ENCODE measurements at regions not wholly inside any gene's neighbourhood (a gene's known extent, or its start where the extent isn't known, plus 50 kb on each side); places are given as distances from the start of the nearest gene placed in this dataset.

DNA sequence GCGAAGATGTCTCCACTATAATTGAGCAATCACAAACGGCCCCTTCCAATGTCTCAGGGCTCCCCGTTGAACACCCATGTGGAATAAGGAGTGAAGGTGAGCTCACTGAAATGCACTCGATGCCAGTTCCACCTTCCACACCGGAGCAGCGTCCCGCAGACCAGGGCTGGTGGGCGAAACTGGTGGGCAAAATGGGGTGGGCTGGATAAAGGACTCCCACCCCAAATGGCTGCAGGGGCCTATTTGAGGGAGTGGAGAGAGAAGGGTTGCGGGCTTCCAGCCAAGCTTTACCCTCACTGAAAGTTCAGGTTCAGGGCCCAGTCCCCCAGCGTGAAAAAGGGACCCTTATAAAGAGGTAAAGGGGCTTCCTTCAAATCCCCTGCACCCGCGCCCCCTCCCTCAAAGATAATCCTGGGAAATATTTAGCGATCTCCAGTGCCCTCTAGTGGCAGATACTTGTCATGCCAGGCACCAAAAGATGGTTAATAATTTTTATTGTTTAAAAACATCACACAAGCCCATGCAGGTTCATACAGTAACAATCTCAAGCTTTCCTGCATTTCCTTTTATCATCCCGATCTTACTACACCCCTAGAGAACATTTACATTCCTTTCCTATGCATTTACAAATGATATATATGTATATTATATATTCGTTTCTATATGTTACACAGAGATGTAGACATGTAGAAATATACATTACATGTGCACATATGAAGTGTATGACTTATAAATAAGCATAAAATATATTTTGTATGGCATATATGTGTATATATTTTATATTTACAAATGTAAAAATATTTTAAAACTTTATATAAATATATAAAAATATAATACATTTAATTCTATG, 58.2 kb upstream of the NKX2-2 start:
- no peaks in the 10 kb centered on the region for H3K79me2 ChIP-seq (replicated peaks; ENCODE audit: insufficient read depth)
- no peak overlapping the region for H3K27ac ChIP-seq (ENCODE audit: low read depth)
- no peaks in the 10 kb centered on the region for H3K27me3 ChIP-seq (ENCODE audit: insufficient read depth)
- TF ChIP-seq ZNF114 (CRISPR knock-in tag; IDR thresholded peaks at IDR 0.05): no peak
- TF ChIP-seq, protein P1, sequence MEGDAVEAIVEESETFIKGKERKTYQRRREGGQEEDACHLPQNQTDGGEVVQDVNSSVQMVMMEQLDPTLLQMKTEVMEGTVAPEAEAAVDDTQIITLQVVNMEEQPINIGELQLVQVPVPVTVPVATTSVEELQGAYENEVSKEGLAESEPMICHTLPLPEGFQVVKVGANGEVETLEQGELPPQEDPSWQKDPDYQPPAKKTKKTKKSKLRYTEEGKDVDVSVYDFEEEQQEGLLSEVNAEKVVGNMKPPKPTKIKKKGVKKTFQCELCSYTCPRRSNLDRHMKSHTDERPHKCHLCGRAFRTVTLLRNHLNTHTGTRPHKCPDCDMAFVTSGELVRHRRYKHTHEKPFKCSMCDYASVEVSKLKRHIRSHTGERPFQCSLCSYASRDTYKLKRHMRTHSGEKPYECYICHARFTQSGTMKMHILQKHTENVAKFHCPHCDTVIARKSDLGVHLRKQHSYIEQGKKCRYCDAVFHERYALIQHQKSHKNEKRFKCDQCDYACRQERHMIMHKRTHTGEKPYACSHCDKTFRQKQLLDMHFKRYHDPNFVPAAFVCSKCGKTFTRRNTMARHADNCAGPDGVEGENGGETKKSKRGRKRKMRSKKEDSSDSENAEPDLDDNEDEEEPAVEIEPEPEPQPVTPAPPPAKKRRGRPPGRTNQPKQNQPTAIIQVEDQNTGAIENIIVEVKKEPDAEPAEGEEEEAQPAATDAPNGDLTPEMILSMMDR (conservative IDR thresholded peaks at IDR 0.05; ENCODE audit: low read depth in 2 of 2): peak; percentile 84 to 99
- H4K20me1 ChIP-seq (replicated peaks; ENCODE audit: insufficient read depth): no peaks in the 10 kb centered on the region
- DNase-seq (ENCODE audit: low spot score) (peak; percentile 58), ATAC-seq (peak; percentile 45)
- no peaks in the 10 kb centered on the region for H3K9me3 Mint-ChIP-seq
- H3K36me3 Mint-ChIP-seq (ENCODE audit: low read depth): no peaks in the 10 kb centered on the region
- H3K4me2 ChIP-seq: peak overlapping the region; percentile 37
- no peaks in the 10 kb centered on the region for H3K36me3 ChIP-seq (ENCODE audit: insufficient read depth)
- H3K4me3 Mint-ChIP-seq: no peak overlapping the region
- peaks cover 19% of the 10 kb centered on the region for H3K9me2 ChIP-seq (ENCODE audit: insufficient read depth)
- H3K4me3 ChIP-seq: no peak overlapping the region
- peaks cover 29% of the 10 kb centered on the region for H3K4me1 Mint-ChIP-seq
- H2AFZ ChIP-seq: peak overlapping the region; percentile 83
- H3F3A ChIP-seq (replicated peaks; ENCODE audit: low read depth): peaks cover 10% of the 10 kb centered on the region; the same call in 1 of the 2 replicates
- H3K27ac Mint-ChIP-seq: no peak overlapping the region
- H3K27me3 Mint-ChIP-seq (ENCODE audit: insufficient read depth, low read depth, poor library complexity): peaks cover 4% of the 10 kb centered on the region
- peaks cover 37% of the 10 kb centered on the region for H3K4me1 ChIP-seq (ENCODE audit: insufficient read depth)

DNA sequence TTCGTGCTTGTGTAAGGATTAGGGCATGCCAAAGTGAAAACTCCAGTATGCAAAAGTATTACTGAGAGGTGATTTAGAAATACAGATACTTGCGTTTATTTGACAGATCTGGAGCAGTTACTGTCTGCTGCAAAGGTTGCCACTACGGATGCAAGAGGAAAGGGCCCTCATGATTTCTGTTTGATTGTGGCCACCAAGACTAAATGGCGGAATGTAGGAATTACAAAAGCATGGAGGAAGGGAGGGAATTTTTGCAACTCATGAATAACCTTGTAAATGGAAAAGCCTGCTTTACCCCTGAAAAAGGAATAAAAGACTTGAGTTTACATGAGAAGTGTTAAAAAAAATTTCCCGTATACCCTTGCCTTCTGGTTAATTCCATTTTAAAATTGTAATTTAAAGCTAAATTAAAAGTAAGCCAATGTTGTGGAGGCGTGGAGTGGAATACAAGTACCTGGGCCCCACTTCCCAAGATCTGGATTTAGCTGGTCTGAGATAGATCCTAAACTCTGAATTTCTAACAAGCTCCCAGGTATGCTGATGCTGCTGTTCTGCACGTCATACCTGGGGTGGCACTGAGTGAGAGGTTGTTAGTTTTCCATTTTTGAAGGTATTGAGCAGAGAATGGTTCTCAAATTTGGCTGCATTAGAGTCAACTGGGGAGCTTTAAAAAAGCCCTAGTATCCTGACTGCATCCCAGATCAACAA, 56.6 kb upstream of the NKX2-2 start:
- Mint-ChIP-seq H3K4me3 (0 out of 3 replicates have a peak overlapping the region, but pooled peaks have one; percentile 13), H3K27me3 (ENCODE audit: insufficient read depth, low read depth, poor library complexity) (peaks cover 4% of the 10 kb centered on the region), H3K9me3 (no peaks in the 10 kb centered on the region), H3K4me1 (peaks cover 29% of the 10 kb centered on the region), H3K27ac (peak overlapping the region; percentile 69), H3K36me3 (ENCODE audit: low read depth) (no peaks in the 10 kb centered on the region)
- TF ChIP-seq, protein P2, sequence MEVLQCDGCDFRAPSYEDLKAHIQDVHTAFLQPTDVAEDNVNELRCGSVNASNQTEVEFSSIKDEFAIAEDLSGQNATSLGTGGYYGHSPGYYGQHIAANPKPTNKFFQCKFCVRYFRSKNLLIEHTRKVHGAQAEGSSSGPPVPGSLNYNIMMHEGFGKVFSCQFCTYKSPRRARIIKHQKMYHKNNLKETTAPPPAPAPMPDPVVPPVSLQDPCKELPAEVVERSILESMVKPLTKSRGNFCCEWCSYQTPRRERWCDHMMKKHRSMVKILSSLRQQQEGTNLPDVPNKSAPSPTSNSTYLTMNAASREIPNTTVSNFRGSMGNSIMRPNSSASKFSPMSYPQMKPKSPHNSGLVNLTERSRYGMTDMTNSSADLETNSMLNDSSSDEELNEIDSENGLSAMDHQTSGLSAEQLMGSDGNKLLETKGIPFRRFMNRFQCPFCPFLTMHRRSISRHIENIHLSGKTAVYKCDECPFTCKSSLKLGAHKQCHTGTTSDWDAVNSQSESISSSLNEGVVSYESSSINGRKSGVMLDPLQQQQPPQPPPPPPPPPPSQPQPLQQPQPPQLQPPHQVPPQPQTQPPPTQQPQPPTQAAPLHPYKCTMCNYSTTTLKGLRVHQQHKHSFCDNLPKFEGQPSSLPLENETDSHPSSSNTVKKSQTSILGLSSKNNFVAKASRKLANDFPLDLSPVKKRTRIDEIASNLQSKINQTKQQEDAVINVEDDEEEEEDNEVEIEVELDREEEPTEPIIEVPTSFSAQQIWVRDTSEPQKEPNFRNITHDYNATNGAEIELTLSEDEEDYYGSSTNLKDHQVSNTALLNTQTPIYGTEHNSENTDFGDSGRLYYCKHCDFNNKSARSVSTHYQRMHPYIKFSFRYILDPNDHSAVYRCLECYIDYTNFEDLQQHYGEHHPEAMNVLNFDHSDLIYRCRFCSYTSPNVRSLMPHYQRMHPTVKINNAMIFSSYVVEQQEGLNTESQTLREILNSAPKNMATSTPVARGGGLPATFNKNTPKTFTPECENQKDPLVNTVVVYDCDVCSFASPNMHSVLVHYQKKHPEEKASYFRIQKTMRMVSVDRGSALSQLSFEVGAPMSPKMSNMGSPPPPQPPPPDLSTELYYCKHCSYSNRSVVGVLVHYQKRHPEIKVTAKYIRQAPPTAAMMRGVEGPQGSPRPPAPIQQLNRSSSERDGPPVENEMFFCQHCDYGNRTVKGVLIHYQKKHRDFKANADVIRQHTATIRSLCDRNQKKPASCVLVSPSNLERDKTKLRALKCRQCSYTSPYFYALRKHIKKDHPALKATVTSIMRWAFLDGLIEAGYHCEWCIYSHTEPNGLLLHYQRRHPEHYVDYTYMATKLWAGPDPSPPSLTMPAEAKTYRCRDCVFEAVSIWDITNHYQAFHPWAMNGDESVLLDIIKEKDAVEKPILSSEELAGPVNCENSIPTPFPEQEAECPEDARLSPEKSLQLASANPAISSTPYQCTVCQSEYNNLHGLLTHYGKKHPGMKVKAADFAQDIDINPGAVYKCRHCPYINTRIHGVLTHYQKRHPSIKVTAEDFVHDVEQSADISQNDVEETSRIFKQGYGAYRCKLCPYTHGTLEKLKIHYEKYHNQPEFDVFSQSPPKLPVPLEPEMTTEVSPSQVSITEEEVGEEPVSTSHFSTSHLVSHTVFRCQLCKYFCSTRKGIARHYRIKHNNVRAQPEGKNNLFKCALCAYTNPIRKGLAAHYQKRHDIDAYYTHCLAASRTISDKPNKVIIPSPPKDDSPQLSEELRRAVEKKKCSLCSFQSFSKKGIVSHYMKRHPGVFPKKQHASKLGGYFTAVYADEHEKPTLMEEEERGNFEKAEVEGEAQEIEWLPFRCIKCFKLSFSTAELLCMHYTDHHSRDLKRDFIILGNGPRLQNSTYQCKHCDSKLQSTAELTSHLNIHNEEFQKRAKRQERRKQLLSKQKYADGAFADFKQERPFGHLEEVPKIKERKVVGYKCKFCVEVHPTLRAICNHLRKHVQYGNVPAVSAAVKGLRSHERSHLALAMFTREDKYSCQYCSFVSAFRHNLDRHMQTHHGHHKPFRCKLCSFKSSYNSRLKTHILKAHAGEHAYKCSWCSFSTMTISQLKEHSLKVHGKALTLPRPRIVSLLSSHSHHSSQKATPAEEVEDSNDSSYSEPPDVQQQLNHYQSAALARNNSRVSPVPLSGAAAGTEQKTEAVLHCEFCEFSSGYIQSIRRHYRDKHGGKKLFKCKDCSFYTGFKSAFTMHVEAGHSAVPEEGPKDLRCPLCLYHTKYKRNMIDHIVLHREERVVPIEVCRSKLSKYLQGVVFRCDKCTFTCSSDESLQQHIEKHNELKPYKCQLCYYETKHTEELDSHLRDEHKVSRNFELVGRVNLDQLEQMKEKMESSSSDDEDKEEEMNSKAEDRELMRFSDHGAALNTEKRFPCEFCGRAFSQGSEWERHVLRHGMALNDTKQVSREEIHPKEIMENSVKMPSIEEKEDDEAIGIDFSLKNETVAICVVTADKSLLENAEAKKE (CRISPR knock-in tag; IDR thresholded peaks at IDR 0.05): peak; percentile 92
- TF ChIP-seq JUNB (IDR thresholded peaks at IDR 0.05; ENCODE audit: unreplicated experiment) (no peak), NANOG (IDR thresholded peaks at IDR 0.05; ENCODE audit: borderline replicate concordance) (peak; percentile 59; the same call in 1 of the 2 replicates)
- H4K20me1 ChIP-seq (replicated peaks; ENCODE audit: insufficient read depth): no peaks in the 10 kb centered on the region
- peaks cover 37% of the 10 kb centered on the region for H3K4me1 ChIP-seq (ENCODE audit: insufficient read depth)
- no peaks in the 10 kb centered on the region for H3K79me2 ChIP-seq (replicated peaks; ENCODE audit: insufficient read depth)
- H2AFZ ChIP-seq: no peak overlapping the region
- DNase-seq (ENCODE audit: low spot score) (peak; percentile 80), ATAC-seq (peak; percentile 56)
- H3F3A ChIP-seq (replicated peaks; ENCODE audit: low read depth): peaks cover 10% of the 10 kb centered on the region; the same call in 1 of the 2 replicates
- peak overlapping the region; percentile 17; the same call in 1 of the 2 replicates for H3K4me3 ChIP-seq
- no peaks in the 10 kb centered on the region for H3K36me3 ChIP-seq (ENCODE audit: insufficient read depth)
- no peaks in the 10 kb centered on the region for H3K27me3 ChIP-seq (ENCODE audit: insufficient read depth)
- peak overlapping the region; percentile 53 for H3K4me2 ChIP-seq
- H3K9me2 ChIP-seq (ENCODE audit: insufficient read depth): peaks cover 19% of the 10 kb centered on the region
- peak overlapping the region; percentile 60 for H3K27ac ChIP-seq (ENCODE audit: low read depth)
